ENCODE measurements at regions not wholly inside any gene's neighbourhood (a gene's known extent, or its start where the extent isn't known, plus 50 kb on each side); places are given as distances from the start of the nearest gene placed in this dataset.
"Not testable (repeated sequence)": the region's sequence is repeated elsewhere in the genome, so short reads cannot be mapped to it uniquely, and the experiment has no call there.

- no peak for DNase-seq
These were observed 813.0 kb upstream of the SLITRK5 start for GRCh38 chr13:86858216-86858615.

- no peak for DNase-seq
These were observed 809.0 kb upstream of the SLITRK5 start for GRCh38 chr13:86862137-86862536.

- DNase-seq, result no peak
These were observed 806.8 kb upstream of the SLITRK5 start for GRCh38 chr13:86864376-86864775.

- DNase-seq, result no peak
These were observed 800.7 kb upstream of the SLITRK5 start for GRCh38 chr13:86870444-86870843.

- no peak for DNase-seq
These were observed 793.7 kb upstream of the SLITRK5 start for GRCh38 chr13:86877441-86877840.

- DNase-seq, result no peak
These were observed 792.4 kb upstream of the SLITRK5 start for GRCh38 chr13:86878781-86879180.

GRCh38 chr13:86881390-86881789 is 789.8 kb upstream of the SLITRK5 start:
- DNase-seq, result no peak

- DNase-seq, result no peak
These were observed 789.1 kb upstream of the SLITRK5 start for GRCh38 chr13:86882107-86882506.

- no peak for DNase-seq
These were observed 788.3 kb upstream of the SLITRK5 start for GRCh38 chr13:86882835-86883234.

GRCh38 chr13:86892330-86892729 is 778.8 kb upstream of the SLITRK5 start:
- DNase-seq, result no peak

GRCh38 chr13:86900906-86901305 is 770.3 kb upstream of the SLITRK5 start:
- DNase-seq, result no peak

- DNase-seq, result no peak
These were observed 764.9 kb upstream of the SLITRK5 start for GRCh38 chr13:86906127-86906874.

GRCh38 chr13:86907156-86907555 is 764.0 kb upstream of the SLITRK5 start:
- DNase-seq, result no peak

GRCh38 chr13:86909318-86909717 is 761.9 kb upstream of the SLITRK5 start:
- DNase-seq, result no peak

GRCh38 chr13:86914757-86915156 is 756.4 kb upstream of the SLITRK5 start:
- no peak for DNase-seq

GRCh38 chr13:86917438-86917837 is 753.7 kb upstream of the SLITRK5 start:
- not testable (repeated sequence) for DNase-seq

- no peak for DNase-seq
These were observed 752.5 kb upstream of the SLITRK5 start for GRCh38 chr13:86918682-86919081.

- no peak for DNase-seq
These were observed 750.2 kb upstream of the SLITRK5 start for GRCh38 chr13:86920961-86921360.

- no peak for DNase-seq
These were observed 748.2 kb upstream of the SLITRK5 start for GRCh38 chr13:86922936-86923335.

- not testable (repeated sequence) for DNase-seq
These were observed 744.3 kb upstream of the SLITRK5 start for GRCh38 chr13:86926916-86927315.

- no peak for DNase-seq
These were observed 738.3 kb upstream of the SLITRK5 start for GRCh38 chr13:86932776-86933334.

GRCh38 chr13:86933676-86934075 is 737.5 kb upstream of the SLITRK5 start:
- no peak for DNase-seq

GRCh38 chr13:86937316-86937715 is 733.9 kb upstream of the SLITRK5 start:
- no peak for DNase-seq

GRCh38 chr13:86945584-86945983 is 725.6 kb upstream of the SLITRK5 start:
- DNase-seq, result no peak

Measured in occipital lobe (tissue), 1 donor.